ENCODE measurements at regions not wholly inside any gene's neighbourhood (a gene's known extent, or its start where the extent isn't known, plus 50 kb on each side); places are given as distances from the start of the nearest gene placed in this dataset.
"Not testable (repeated sequence)": the region's sequence is repeated elsewhere in the genome, so short reads cannot be mapped to it uniquely, and the experiment has no call there.

DNA sequence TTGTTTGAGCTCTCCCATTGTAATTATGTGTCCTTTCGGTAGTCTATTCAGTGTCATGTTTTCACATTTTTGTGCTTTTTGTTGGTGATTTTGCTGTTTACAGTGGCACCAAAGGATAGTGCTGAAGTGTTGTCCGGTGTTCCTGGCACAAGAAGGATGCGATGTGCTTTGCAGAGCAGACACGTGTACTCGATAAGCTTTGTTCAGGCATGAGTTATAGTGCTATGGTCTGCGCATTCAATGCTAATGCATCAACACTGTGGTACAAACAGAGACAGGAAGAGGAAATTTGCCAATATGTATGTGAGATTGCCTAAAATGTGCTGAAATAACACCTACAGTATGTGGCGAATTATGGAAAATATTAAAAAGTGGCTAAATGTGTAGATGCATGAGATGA, 913.4 kb upstream of the ACO1 start:
- no peak for DNase-seq (ENCODE audit: low read depth)

- no peak for DNase-seq (ENCODE audit: low read depth)
Measured at GRCh38 chr9:31486630-31487029, 897.8 kb upstream of the ACO1 start.

GRCh38 chr9:31490551-31491106, 893.8 kb upstream of the ACO1 start:
- no peak for DNase-seq (ENCODE audit: low read depth)

DNA sequence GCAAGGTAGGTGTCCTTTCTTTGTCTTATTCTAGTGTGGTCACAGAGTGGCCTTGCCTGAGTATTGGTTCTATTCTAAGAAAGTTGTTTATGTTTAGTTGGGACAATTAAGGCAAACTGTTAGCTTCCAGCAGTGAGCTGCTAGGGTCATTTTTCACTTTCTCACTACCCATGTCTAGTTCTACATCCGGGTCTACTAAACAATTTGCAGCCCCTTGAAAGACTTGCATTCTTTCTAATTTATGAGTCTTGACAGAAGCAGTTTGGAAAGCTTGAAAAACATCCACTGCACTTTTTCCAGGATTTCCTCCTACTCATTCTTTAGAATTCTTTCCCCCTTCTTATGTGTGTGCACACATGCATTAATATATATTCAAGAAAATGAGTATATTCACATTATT, 892.2 kb upstream of the ACO1 start:
- no peak for DNase-seq (ENCODE audit: low read depth)

DNA sequence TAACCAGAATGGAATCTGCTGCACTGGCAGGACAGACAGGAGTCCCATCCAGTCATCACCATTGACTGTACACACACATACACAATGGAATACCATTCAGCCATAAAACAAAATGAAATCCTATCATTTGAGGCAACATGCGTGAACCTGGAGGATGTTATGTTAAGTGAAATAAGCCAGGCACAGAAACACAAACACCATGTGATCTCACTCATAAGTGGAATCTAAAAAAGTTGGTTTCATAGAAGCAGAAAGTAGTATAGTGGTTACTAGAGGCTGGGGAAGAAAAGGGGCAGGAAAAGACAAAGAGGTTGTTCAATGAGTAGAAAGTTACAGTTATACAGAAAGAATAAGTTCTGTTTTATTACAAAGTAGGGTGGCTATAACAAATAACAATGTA, 884.0 kb upstream of the ACO1 start:
- no peak for DNase-seq (ENCODE audit: low read depth)

- DNase-seq (ENCODE audit: low read depth) = peak; percentile 17
Measured at GRCh38 chr9:31519011-31519410, 865.4 kb upstream of the ACO1 start.

- no peak for DNase-seq (ENCODE audit: low read depth)
Measured at GRCh38 chr9:31519424-31519823, 865.0 kb upstream of the ACO1 start.

DNA sequence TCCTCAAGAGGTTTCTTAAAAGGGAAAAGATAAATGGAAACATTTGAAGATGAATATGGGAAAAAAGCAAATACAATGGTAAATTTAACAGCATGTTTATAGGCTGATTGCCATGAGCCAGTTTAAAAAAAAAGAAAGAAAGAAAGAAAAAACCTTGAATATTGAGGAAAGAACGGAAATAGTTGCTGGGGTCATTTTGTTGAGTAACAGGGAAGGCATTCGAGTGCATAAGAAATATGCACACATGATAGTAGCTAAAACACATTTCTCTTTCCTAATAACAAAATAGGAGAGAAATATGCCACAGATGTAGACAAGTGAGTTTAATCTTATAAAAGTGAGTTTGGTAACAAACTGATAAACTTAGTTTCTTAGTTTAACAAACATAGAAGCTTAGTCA, 864.6 kb upstream of the ACO1 start:
- DNase-seq (ENCODE audit: low read depth) = peak; percentile 26

DNA sequence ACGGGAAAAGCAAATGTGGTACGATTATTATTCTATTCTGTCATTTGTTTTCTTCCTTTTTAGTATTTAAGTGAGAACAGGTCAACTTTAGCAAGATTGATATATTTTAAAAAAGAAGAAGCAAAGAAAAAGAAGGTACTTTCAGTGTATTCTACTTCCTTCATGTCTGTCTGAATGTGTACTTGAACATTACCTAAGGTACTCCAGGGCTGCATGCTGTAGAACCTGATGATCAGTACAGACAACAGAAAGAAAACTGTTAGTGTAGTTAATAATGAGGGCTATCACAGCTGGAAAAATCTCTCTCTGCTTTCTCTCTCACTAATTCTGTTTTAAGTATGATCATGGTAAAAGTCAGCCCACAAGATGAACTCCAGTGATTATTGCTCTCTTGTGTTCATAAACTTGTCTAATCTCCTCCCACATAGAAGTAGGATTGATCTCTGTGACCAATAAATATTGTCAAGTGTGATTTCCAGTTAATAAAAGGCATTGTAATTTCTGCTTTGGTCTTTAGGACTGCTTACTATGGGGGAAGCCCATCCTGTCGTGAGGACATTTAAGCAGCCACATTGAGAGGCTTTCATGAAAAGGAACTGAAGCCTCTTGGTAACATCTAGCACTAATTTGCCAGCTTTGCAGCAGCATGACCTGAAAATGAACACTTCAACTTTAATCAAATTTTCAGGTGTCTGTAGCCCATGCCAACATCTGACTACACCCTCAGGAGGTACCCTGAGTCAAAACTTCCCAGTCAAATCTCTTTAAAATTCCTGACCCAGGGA, 864.0 kb upstream of the ACO1 start:
- DNase-seq (ENCODE audit: low read depth) = no peak

DNA sequence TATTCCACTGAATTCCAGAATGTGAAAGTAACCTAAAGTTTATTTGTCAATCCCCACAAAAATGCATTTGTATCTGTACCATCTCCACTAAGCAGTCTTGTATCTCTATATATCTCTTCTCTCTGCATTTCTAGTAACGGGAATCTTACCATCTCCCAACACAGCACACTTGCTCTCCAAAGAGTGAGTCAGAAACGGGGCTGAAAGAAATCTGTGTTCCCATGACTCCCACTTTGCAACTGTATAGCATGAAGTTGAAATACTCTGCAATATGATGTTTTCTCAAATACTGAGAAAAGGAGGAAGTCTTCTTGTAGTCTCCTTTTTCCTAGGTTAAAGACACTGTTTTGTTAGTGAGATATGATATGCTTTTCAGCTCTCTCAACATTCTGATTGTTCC, 848.8 kb upstream of the ACO1 start:
- no peak for DNase-seq (ENCODE audit: low read depth)

- DNase-seq (ENCODE audit: low read depth) = no peak
Measured at GRCh38 chr9:31536471-31536870, 848.0 kb upstream of the ACO1 start.

GRCh38 chr9:31541721-31542281, 842.6 kb upstream of the ACO1 start:
- DNase-seq (ENCODE audit: low read depth) = no peak

GRCh38 chr9:31542384-31543055, 841.9 kb upstream of the ACO1 start:
- DNase-seq (ENCODE audit: low read depth) = peak; percentile 90

- DNase-seq (ENCODE audit: low read depth) = no peak
Measured at GRCh38 chr9:31554941-31555340, 829.5 kb upstream of the ACO1 start.

DNA sequence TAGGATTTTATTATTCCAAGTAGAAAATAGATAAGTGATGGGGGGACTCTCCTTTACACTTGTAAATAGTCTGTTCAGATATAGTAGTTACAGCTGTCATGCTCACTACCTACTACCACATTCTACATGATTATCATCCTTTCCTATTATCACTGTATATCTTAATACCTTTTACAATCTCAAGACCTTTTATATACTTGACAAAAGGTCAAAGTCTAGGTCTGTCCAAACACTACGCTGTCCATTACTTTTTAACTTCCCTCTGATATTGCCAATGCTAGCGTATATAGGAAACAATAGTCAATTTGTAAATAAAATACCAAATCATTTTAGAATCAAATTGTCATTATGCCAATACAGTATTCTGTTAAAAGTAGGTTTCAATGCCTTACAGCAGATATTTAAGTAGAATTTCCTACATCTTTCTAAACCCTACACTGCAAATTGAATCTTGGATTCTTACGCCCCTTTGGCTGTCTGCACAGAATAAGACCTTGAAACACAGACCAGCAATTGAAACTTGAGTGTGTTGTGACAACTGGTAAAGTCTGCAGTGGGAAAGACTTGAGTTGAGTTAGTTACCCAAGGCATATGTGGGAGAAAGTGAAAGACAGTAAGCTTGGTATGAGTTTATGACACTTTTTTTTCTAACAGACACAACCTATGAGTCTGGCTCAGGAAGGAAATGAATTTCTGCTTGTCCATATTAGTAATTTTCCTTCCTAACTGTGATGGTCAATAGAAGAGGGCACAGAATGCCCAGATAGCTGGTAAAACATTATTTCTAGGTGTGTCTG, 827.6 kb upstream of the ACO1 start:
- no peak for DNase-seq (ENCODE audit: low read depth)

DNA sequence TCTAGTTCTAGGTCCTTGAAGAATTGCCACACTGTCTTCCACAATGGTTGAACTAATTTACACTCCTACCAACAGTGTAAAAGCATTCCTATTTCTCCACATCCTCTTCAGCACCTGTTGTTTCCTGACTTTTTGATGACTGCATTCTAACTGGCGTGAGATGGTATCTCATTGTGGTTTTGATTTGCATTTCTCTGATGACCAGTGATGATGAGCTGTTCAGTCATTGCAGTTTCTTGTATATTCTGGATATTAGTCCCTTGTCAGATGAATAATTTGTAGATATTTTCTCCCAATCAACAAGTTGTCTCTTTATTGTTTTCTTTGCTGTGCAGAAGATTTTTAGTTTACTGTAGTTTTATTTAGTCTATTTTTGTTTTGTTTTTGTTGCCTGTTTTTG, 812.3 kb upstream of the ACO1 start:
- DNase-seq (ENCODE audit: low read depth) = not testable (repeated sequence)

- no peak for DNase-seq (ENCODE audit: low read depth)
Measured at GRCh38 chr9:31573561-31573960, 810.9 kb upstream of the ACO1 start.

GRCh38 chr9:31574006-31574765, 810.3 kb upstream of the ACO1 start:
- DNase-seq (ENCODE audit: low read depth) = peak; percentile 21

DNA sequence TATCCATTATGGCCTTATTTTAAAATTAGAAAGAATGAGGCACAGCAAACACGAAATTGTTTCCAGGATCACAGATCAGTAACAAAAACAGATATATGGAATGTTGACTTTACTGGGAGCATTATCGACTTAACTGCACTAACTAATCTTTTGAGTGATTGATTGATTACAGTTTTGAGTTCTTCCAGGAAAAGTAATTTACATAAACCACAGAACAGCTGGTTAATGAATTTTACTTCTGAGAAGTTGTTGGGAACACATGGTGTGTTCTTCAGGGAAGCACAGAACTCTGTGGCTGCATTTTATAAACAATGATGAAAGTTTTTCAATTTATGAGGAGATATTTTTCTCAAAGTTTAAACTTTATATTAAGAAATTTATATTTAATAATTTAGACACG, 802.4 kb upstream of the ACO1 start:
- no peak for DNase-seq (ENCODE audit: low read depth)

DNA sequence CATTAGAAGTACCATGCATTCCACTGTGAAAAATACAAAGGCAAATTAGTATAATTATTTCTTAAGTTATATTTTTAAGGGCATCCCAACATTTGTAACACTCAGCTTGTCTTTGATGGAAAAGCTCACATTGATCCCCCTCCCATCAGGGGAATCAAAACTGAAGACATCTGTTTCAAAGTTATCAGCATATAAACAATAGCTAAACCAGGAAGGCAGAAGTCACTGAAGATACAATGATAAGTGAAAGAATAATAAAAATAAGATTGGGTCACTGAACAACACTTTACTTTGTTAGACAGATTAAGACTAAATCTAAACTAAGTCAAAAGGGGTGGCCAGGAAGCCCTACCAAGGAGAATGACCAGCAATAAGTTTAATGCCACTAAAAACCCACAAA, 801.9 kb upstream of the ACO1 start:
- no peak for DNase-seq (ENCODE audit: low read depth)

GRCh38 chr9:31585158-31585557, 799.3 kb upstream of the ACO1 start:
- no peak for DNase-seq (ENCODE audit: low read depth)

GRCh38 chr9:31587146-31587545, 797.3 kb upstream of the ACO1 start:
- no peak for DNase-seq (ENCODE audit: low read depth)
